Vagina (tissue), 2 donors: ENCODE measurements at regions not wholly inside any gene's neighbourhood (a gene's known extent, or its start where the extent isn't known, plus 50 kb on each side); places are given as distances from the start of the nearest gene placed in this dataset.

Source experiments
- CTCF ChIP-seq, 3 experiments: fragments of 450-650 bp in 2 of 3; fragments of 200-600 bp in 1 of 3; sonication (generic) in 1 of 3; IDR thresholded peaks; one replicate each; pipeline ENCODE4 v1.5.1; 2017 to 2019; ENCODE audit warnings: antibody characterized with exemption in 3 of 3, mild to moderate bottlenecking in 2 of 3, moderate library complexity in 2 of 3
- POLR2A ChIP-seq, 2 donors: fragments of 450-650 bp; IDR thresholded peaks; one replicate each; pipeline ENCODE4 v1.6.1; 2017; ENCODE audit warnings: antibody characterized with exemption in 2 of 2, mild to moderate bottlenecking in 2 of 2, moderate library complexity in 2 of 2
- POLR2AphosphoS5 ChIP-seq, 2 donors: sonication (generic); formaldehyde crosslinking; IDR thresholded peaks; one replicate each; pipeline ENCODE4 v1.9.0; 2017; ENCODE audit warnings: antibody characterized with exemption in 2 of 2, mild to moderate bottlenecking in 2 of 2, low read depth in 1 of 2; ENCODE audit not compliant: insufficient read depth in 1 of 2

GRCh38 chr14:96727491-96727890 is 69.7 kb upstream of the VRK1 start:
- TF ChIP-seq POLR2A (IDR thresholded peaks at IDR 0.05) (no peak), CTCF (IDR thresholded peaks at IDR 0.05) (no peak), POLR2AphosphoS5 (IDR thresholded peaks at IDR 0.05; ENCODE audit: insufficient read depth in 1 of 2, low read depth in 1 of 2) (no peak)
